ENCODE measurements at regions not wholly inside any gene's neighbourhood (a gene's known extent, or its start where the extent isn't known, plus 50 kb on each side); places are given as distances from the start of the nearest gene placed in this dataset.

- Histone ChIP-seq H3K36me3 (ENCODE audit: low read depth) (no peaks in the 10 kb centered on the region), H3K4me3 (no peak overlapping the region), H2AFZ (no peak overlapping the region), H3K9me3 (ENCODE audit: insufficient read depth, low read depth) (no peaks in the 10 kb centered on the region), H3K4me1 (replicated peaks; ENCODE audit: insufficient read depth) (no peaks in the 10 kb centered on the region), H3K79me2 (ENCODE audit: low read depth) (no peaks in the 10 kb centered on the region), H3K27me3 (ENCODE audit: insufficient read depth, low read depth) (no peaks in the 10 kb centered on the region; the same call in 1 of the 2 replicates), H4K20me1 (ENCODE audit: insufficient read depth) (no peaks in the 10 kb centered on the region), H3K4me2 (no peak overlapping the region), H3F3A (ENCODE audit: insufficient read depth, low read depth) (no peaks in the 10 kb centered on the region), H3K9me2 (ENCODE audit: insufficient read depth) (no peaks in the 10 kb centered on the region), H3K27ac (no peak overlapping the region)
- no TSS peak for BruUV-seq (replicated peaks)
- intact Hi-C loops (cut with micrococcal nuclease; ENCODE audit: unreplicated experiment): no loop called here
- no peak for DNase-seq
- POLR2A ChIA-PET (ENCODE audit: unreplicated experiment): no interaction called here
- TF ChIP-seq EZH2 (IDR thresholded peaks at IDR 0.05; ENCODE audit: low read depth): no peak
- no peak for TF ChIP-seq CTCF (conservative IDR thresholded peaks at IDR 0.05)
- CTCF ChIA-PET: interaction anchor here (0.6 kb wide), 1 partner anchor 163 kb away, joined by 4 read pairs; no protein-coding TSS in a partner anchor
These were observed 132.9 kb downstream of the SREK1 start for GRCh38 chr5:66276986-66277385.

- Histone ChIP-seq H3K9me2 (ENCODE audit: insufficient read depth) (no peaks in the 10 kb centered on the region), H3F3A (ENCODE audit: insufficient read depth, low read depth) (no peaks in the 10 kb centered on the region), H3K36me3 (ENCODE audit: low read depth) (no peaks in the 10 kb centered on the region), H3K4me1 (replicated peaks; ENCODE audit: insufficient read depth) (no peaks in the 10 kb centered on the region), H3K4me2 (no peak overlapping the region), H3K4me3 (no peak overlapping the region), H3K79me2 (ENCODE audit: low read depth) (no peaks in the 10 kb centered on the region), H3K27ac (no peak overlapping the region), H4K20me1 (ENCODE audit: insufficient read depth) (no peaks in the 10 kb centered on the region), H2AFZ (no peak overlapping the region), H3K9me3 (ENCODE audit: insufficient read depth, low read depth) (no peaks in the 10 kb centered on the region), H3K27me3 (ENCODE audit: insufficient read depth, low read depth) (no peaks in the 10 kb centered on the region; the same call in 1 of the 2 replicates)
- BruUV-seq (replicated peaks): no TSS peak
- TF ChIP-seq EZH2 (IDR thresholded peaks at IDR 0.05; ENCODE audit: low read depth) (no peak), CTCF (conservative IDR thresholded peaks at IDR 0.05) (no peak)
- ChIA-PET POLR2A (ENCODE audit: unreplicated experiment) (no interaction called here), CTCF (no interaction called here)
- DNase-seq: no peak
- intact Hi-C loops (cut with micrococcal nuclease; ENCODE audit: unreplicated experiment): no loop called here
These were observed 133.9 kb downstream of the SREK1 start for GRCh38 chr5:66277981-66278380.

GRCh38 chr5:66281294-66281693 lies 137.2 kb downstream of the SREK1 start:
- DNase-seq: no peak
- no peak overlapping the region for H2AFZ ChIP-seq
- CTCF ChIA-PET: no interaction called here
- no peaks in the 10 kb centered on the region for H3K36me3 ChIP-seq (ENCODE audit: low read depth)
- intact Hi-C loops (cut with micrococcal nuclease; ENCODE audit: unreplicated experiment): no loop called here
- POLR2A ChIA-PET (ENCODE audit: unreplicated experiment): no interaction called here
- no peaks in the 10 kb centered on the region for H3K9me3 ChIP-seq (ENCODE audit: insufficient read depth, low read depth)
- no peak overlapping the region for H3K27ac ChIP-seq
- H3F3A ChIP-seq (ENCODE audit: insufficient read depth, low read depth): no peaks in the 10 kb centered on the region
- TF ChIP-seq EZH2 (IDR thresholded peaks at IDR 0.05; ENCODE audit: low read depth) (no peak), CTCF (conservative IDR thresholded peaks at IDR 0.05) (no peak)
- H3K4me1 ChIP-seq (replicated peaks; ENCODE audit: insufficient read depth): no peaks in the 10 kb centered on the region
- no peaks in the 10 kb centered on the region for H3K79me2 ChIP-seq (ENCODE audit: low read depth)
- BruUV-seq (replicated peaks): no TSS peak
- H3K4me2 ChIP-seq: no peak overlapping the region
- H3K4me3 ChIP-seq: no peak overlapping the region
- no peaks in the 10 kb centered on the region for H4K20me1 ChIP-seq (ENCODE audit: insufficient read depth)
- no peaks in the 10 kb centered on the region; the same call in 1 of the 2 replicates for H3K27me3 ChIP-seq (ENCODE audit: insufficient read depth, low read depth)
- no peaks in the 10 kb centered on the region for H3K9me2 ChIP-seq (ENCODE audit: insufficient read depth)

Data from PC-9 (cell line).